ENCODE measurements at regions not wholly inside any gene's neighbourhood (a gene's known extent, or its start where the extent isn't known, plus 50 kb on each side); places are given as distances from the start of the nearest gene placed in this dataset.

DNA sequence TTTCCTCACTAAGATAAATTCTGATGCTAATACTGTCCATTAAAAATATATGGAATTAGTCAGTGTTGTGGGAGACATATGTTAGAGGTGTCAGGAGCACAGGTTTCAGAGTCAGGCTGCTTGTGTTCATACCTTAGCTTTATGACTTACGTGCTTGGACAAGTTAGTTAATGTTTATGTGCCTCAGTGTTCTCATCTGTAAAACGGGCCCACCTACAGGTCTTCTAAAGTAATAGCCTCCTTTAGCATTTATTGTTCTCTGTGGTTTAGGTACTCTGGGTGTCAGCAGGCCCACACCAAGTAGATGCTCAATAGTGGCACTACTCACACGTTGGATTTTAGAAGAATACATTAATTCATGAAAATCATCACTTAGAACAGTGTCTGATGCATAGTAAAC lies 308.7 kb upstream of the ZC3H12C start:
- TF ChIP-seq, protein P1, sequence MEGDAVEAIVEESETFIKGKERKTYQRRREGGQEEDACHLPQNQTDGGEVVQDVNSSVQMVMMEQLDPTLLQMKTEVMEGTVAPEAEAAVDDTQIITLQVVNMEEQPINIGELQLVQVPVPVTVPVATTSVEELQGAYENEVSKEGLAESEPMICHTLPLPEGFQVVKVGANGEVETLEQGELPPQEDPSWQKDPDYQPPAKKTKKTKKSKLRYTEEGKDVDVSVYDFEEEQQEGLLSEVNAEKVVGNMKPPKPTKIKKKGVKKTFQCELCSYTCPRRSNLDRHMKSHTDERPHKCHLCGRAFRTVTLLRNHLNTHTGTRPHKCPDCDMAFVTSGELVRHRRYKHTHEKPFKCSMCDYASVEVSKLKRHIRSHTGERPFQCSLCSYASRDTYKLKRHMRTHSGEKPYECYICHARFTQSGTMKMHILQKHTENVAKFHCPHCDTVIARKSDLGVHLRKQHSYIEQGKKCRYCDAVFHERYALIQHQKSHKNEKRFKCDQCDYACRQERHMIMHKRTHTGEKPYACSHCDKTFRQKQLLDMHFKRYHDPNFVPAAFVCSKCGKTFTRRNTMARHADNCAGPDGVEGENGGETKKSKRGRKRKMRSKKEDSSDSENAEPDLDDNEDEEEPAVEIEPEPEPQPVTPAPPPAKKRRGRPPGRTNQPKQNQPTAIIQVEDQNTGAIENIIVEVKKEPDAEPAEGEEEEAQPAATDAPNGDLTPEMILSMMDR (IDR thresholded peaks at IDR 0.05), result no peak
- TF ChIP-seq POLR2A (IDR thresholded peaks at IDR 0.05) (no peak), EP300 (IDR thresholded peaks at IDR 0.05) (no peak), POLR2AphosphoS5 (IDR thresholded peaks at IDR 0.05) (no peak)
